OCI-LY3 (cell line): ENCODE measurements at regions not wholly inside any gene's neighbourhood (a gene's known extent, or its start where the extent isn't known, plus 50 kb on each side); places are given as distances from the start of the nearest gene placed in this dataset.

ENCODE experiments used
- H2AFZ ChIP-seq: fragments of 200-600, 300-600 bp; shearing (Covaris generic); 2 replicates; pipeline ENCODE4 v1.6.0; 2014; ENCODE audit warnings: antibody characterized with exemption, low read depth, low read length
- H3K27ac ChIP-seq: fragments of 200-600, 300-600 bp; sonication (generic); 2 replicates; pipeline ENCODE4 v1.5.1; 2014; ENCODE audit warnings: mild to moderate bottlenecking, low read length, moderate library complexity, mixed read lengths
- H3K27me3 ChIP-seq: fragments of 200-600, 300-600 bp; sonication (generic); 2 replicates; pipeline ENCODE4 v1.6.1; 2014; ENCODE audit warnings: low read depth, low read length, mixed read lengths
- H3K36me3 ChIP-seq: fragments of 200-600, 300-600 bp; sonication (generic); replicated peaks from 2 replicates; pipeline ENCODE3; 2014; ENCODE audit warnings: low read depth, low read length, mixed read lengths
- H3K4me1 ChIP-seq: fragments of 300-600, 200-600 bp; sonication (generic); 2 replicates; pipeline ENCODE4 v1.6.1; 2014; ENCODE audit warnings: low read length, mixed read lengths
- H3K4me2 ChIP-seq: fragments of 200-600, 300-600 bp; sonication (generic); 2 replicates; pipeline ENCODE4 v1.6.1; 2014; ENCODE audit warnings: low read length, mixed read lengths
- H3K4me3 ChIP-seq: fragments of 300-600, 200-600 bp; sonication (generic); 2 replicates; pipeline ENCODE4 v1.5.1; 2014; ENCODE audit warnings: antibody characterized with exemption, mild to moderate bottlenecking, low read length, moderate library complexity
- H3K79me2 ChIP-seq: fragments of 300-600, 200-600 bp; shearing (Covaris generic); 2 replicates; pipeline ENCODE4 v1.6.1; 2014; ENCODE audit warnings: mild to moderate bottlenecking, low read length, mixed read lengths
- H3K9ac ChIP-seq: fragments of 300-600, 200-600 bp; shearing (Covaris generic); 2 replicates; pipeline ENCODE4 v1.6.0; 2014; ENCODE audit warnings: mild to moderate bottlenecking, low read length, moderate library complexity
- H3K9me3 ChIP-seq: fragments of 200-600, 300-600 bp; shearing (Covaris generic); 2 replicates; pipeline ENCODE4 v1.6.1; 2014; ENCODE audit warnings: low read length, mixed read lengths; ENCODE audit not compliant: insufficient read depth
- H4K20me1 ChIP-seq: fragments of 200-600, 300-600 bp; sonication (generic); 2 replicates; pipeline ENCODE4 v1.6.1; 2016; ENCODE audit warnings: low read length, mixed read lengths; ENCODE audit not compliant: insufficient read depth
- CTCF ChIP-seq: fragments of 200-600, 300-600 bp; sonication (generic); IDR thresholded peaks from 2 replicates; pipeline ENCODE4 v1.5.1; 2014; ENCODE audit warnings: antibody characterized with exemption, low read length, low read depth
- EZH2phosphoT487 ChIP-seq: fragments of 200-600 bp; shearing (Covaris generic); IDR thresholded peaks from 2 replicates; pipeline ENCODE4 v1.6.1; 2018; ENCODE audit warnings: antibody characterized with exemption, mixed run types, low read depth

- H3K4me1 ChIP-seq: no peaks in the 10 kb centered on the region
- H3K36me3 ChIP-seq: no peaks in the 10 kb centered on the region
- H3K9ac ChIP-seq: no peak overlapping the region
- TF ChIP-seq CTCF: no peak
- TF ChIP-seq EZH2phosphoT487: no peak
- H2AFZ ChIP-seq: no peak overlapping the region
- H3K79me2 ChIP-seq: no peaks in the 10 kb centered on the region
- no peak overlapping the region for H3K4me2 ChIP-seq
- no peaks in the 10 kb centered on the region; the same call in 1 of the 2 replicates for H3K9me3 ChIP-seq
- no peaks in the 10 kb centered on the region for H4K20me1 ChIP-seq
- H3K27ac ChIP-seq: no peak overlapping the region
- H3K4me3 ChIP-seq: no peak overlapping the region
- peaks cover 5% of the 10 kb centered on the region; the same call in 1 of the 2 replicates for H3K27me3 ChIP-seq
Observed at GRCh38 chr2:120682654-120683053, 53.0 kb upstream of the GLI2 start.

GRCh38 chr2:120683081-120683480 is 52.6 kb upstream of the GLI2 start:
- Histone ChIP-seq H3K4me2 (no peak overlapping the region), H3K4me1 (no peaks in the 10 kb centered on the region), H3K27me3 (peaks cover 2% of the 10 kb centered on the region; the same call in 1 of the 2 replicates), H3K9ac (no peak overlapping the region), H3K9me3 (no peaks in the 10 kb centered on the region; the same call in 1 of the 2 replicates), H3K36me3 (no peaks in the 10 kb centered on the region), H3K27ac (no peak overlapping the region), H4K20me1 (no peaks in the 10 kb centered on the region), H2AFZ (no peak overlapping the region), H3K79me2 (no peaks in the 10 kb centered on the region), H3K4me3 (no peak overlapping the region)
- TF ChIP-seq EZH2phosphoT487 (no peak), CTCF (no peak)

GRCh38 chr2:120683701-120684100 is 52.0 kb upstream of the GLI2 start:
- Histone ChIP-seq H3K27me3 (no peaks in the 10 kb centered on the region), H3K4me2 (no peak overlapping the region), H3K4me3 (no peak overlapping the region), H4K20me1 (no peaks in the 10 kb centered on the region), H2AFZ (no peak overlapping the region), H3K36me3 (no peaks in the 10 kb centered on the region), H3K79me2 (no peaks in the 10 kb centered on the region), H3K9ac (no peak overlapping the region), H3K27ac (no peak overlapping the region), H3K4me1 (no peaks in the 10 kb centered on the region), H3K9me3 (no peaks in the 10 kb centered on the region; the same call in 1 of the 2 replicates)
- TF ChIP-seq CTCF (no peak), EZH2phosphoT487 (no peak)

- Histone ChIP-seq H3K27me3 (no peaks in the 10 kb centered on the region), H3K27ac (no peak overlapping the region), H2AFZ (no peak overlapping the region), H3K36me3 (no peaks in the 10 kb centered on the region), H4K20me1 (no peaks in the 10 kb centered on the region), H3K4me1 (no peaks in the 10 kb centered on the region), H3K4me2 (no peak overlapping the region), H3K4me3 (no peak overlapping the region), H3K79me2 (no peaks in the 10 kb centered on the region), H3K9ac (no peak overlapping the region), H3K9me3 (no peaks in the 10 kb centered on the region; the same call in 1 of the 2 replicates)
- TF ChIP-seq EZH2phosphoT487: no peak
- no peak for TF ChIP-seq CTCF
Observed at GRCh38 chr2:120684289-120685065, 51.2 kb upstream of the GLI2 start.
